Coronary artery (tissue), 2 donors: ENCODE measurements at regions not wholly inside any gene's neighbourhood (a gene's known extent, or its start where the extent isn't known, plus 50 kb on each side); places are given as distances from the start of the nearest gene placed in this dataset.
A peak's percentile ranks its signal among the peaks of the same experiment; 100 is the strongest.

Source experiments
- DNase-seq: peaks from one replicate; pipeline ENCODE4 v3.0.0-alpha.2; 2017; ENCODE audit warnings: low spot score
- H3K27ac ChIP-seq, 2 donors: fragments of 200-600 bp; sonication (generic); one replicate each; pipeline ENCODE4 v1.5.1; 2016 to 2019
- H3K4me3 ChIP-seq: fragments of 200-600 bp; sonication (generic); 2 replicates; pipeline ENCODE4 v1.5.1; 2016; ENCODE audit warnings: mild to moderate bottlenecking, moderate library complexity
- CTCF ChIP-seq: fragments of 200-600 bp; sonication (generic); IDR thresholded peaks from one replicate; pipeline ENCODE4 v1.5.1; 2019; ENCODE audit warnings: antibody characterized with exemption

- peak overlapping the region in 1 of 2 donors; percentile 29 for H3K27ac ChIP-seq
- no peak overlapping the region for H3K4me3 ChIP-seq
- DNase-seq = peak; percentile 67
- no peak for TF ChIP-seq CTCF
These were observed 122.9 kb upstream of the NAV2 start for GRCh38 chr11:19589567-19590260.

- DNase-seq = no peak
- Histone ChIP-seq H3K4me3 (no peak overlapping the region), H3K27ac (no peak overlapping the region)
- no peak for TF ChIP-seq CTCF
These were observed 124.7 kb upstream of the NAV2 start for GRCh38 chr11:19587979-19588378.

GRCh38 chr11:19580646-19581045 is 132.0 kb upstream of the NAV2 start:
- peak overlapping the region; percentile 89 to 92 for H3K27ac ChIP-seq
- no peak for TF ChIP-seq CTCF

GRCh38 chr11:19579957-19580356 is 132.7 kb upstream of the NAV2 start:
- no peak overlapping the region for H3K4me3 ChIP-seq
- no peak for TF ChIP-seq CTCF
- H3K27ac ChIP-seq = peak overlapping the region; percentile 89 to 92
- peak; percentile 68 for DNase-seq

More at GRCh38 chr11:19580646-19581045, 132.0 kb upstream of the NAV2 start:
- DNase-seq = no peak
- H3K4me3 ChIP-seq = no peak overlapping the region

- TF ChIP-seq CTCF = no peak
- Histone ChIP-seq H3K27ac (peak overlapping the region; percentile 89 to 92), H3K4me3 (no peak overlapping the region)
- no peak for DNase-seq
These were observed 133.8 kb upstream of the NAV2 start for GRCh38 chr11:19578871-19579270.

GRCh38 chr11:19577976-19578619 is 134.5 kb upstream of the NAV2 start:
- TF ChIP-seq CTCF = no peak
- H3K4me3 ChIP-seq = peak overlapping the region; percentile 15
- DNase-seq = peak; percentile 85
- H3K27ac ChIP-seq = peak overlapping the region; percentile 89 to 92
